ENCODE measurements at regions not wholly inside any gene's neighbourhood (a gene's known extent, or its start where the extent isn't known, plus 50 kb on each side); places are given as distances from the start of the nearest gene placed in this dataset.

- TF ChIP-seq EGR1 (IDR thresholded peaks at IDR 0.05) (no peak), EP300 (IDR thresholded peaks at IDR 0.05; ENCODE audit: borderline replicate concordance) (no peak), RAD21 (IDR thresholded peaks at IDR 0.05; ENCODE audit: low read depth) (no peak), CREB1 (IDR thresholded peaks at IDR 0.05; ENCODE audit: low read depth) (no peak)
- TF ChIP-seq, protein P1, sequence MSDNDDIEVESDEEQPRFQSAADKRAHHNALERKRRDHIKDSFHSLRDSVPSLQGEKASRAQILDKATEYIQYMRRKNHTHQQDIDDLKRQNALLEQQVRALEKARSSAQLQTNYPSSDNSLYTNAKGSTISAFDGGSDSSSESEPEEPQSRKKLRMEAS (IDR thresholded peaks at IDR 0.05): no peak
These were observed 667.3 kb upstream of the CDH9 start for GRCh38 chr5:27705661-27706060.

All from Ishikawa (cell line).